ENCODE measurements at regions not wholly inside any gene's neighbourhood (a gene's known extent, or its start where the extent isn't known, plus 50 kb on each side); places are given as distances from the start of the nearest gene placed in this dataset.
"Not testable (repeated sequence)": the region's sequence is repeated elsewhere in the genome, so short reads cannot be mapped to it uniquely, and the experiment has no call there.

- not testable (repeated sequence) for TF ChIP-seq ZFX (CRISPR knock-in tag; IDR thresholded peaks at IDR 0.05); ZZZ3 (IDR thresholded peaks at IDR 0.05); SRSF9 (IDR thresholded peaks at IDR 0.05; ENCODE audit: borderline replicate concordance, low read depth, low read length); CEBPB (tag; IDR thresholded peaks at IDR 0.05); XRCC4 (IDR thresholded peaks at IDR 0.05; ENCODE audit: extremely low read depth, insufficient read depth, insufficient read length); FOXP1 (CRISPR knock-in tag; IDR thresholded peaks at IDR 0.05); CTCF (IDR thresholded peaks at IDR 0.05 in 2 of 3, conservative IDR thresholded peaks at IDR 0.05 in 1 of 3; ENCODE audit: insufficient read depth in 2 of 3, low read depth in 1 of 3, low read length in 3 of 3); SFPQ (IDR thresholded peaks at IDR 0.05; ENCODE audit: low read depth, low read length); HDGF (IDR thresholded peaks at IDR 0.05); MIER1 (IDR thresholded peaks at IDR 0.05; ENCODE audit: low read depth); HDAC1 (IDR thresholded peaks at IDR 0.05); MLLT1 (IDR thresholded peaks at IDR 0.05); PBX2 (CRISPR knock-in tag; IDR thresholded peaks at IDR 0.05; ENCODE audit: low read depth); PBX2 (tag; conservative IDR thresholded peaks at IDR 0.05; ENCODE audit: low read depth); POLR2AphosphoS5 (IDR thresholded peaks at IDR 0.05; ENCODE audit: control insufficient read depth, insufficient read depth, low read depth, low read length)
Observed at GRCh38 chr11:122193881-122194480, 78.0 kb upstream of the BLID start.

Data from K562 (cell line).